ENCODE measurements at regions not wholly inside any gene's neighbourhood (a gene's known extent, or its start where the extent isn't known, plus 50 kb on each side); places are given as distances from the start of the nearest gene placed in this dataset.

- H3K27me3 ChIP-seq, result no peaks in the 10 kb centered on the region
- H3K4me1 ChIP-seq, result no peaks in the 10 kb centered on the region
- no peak overlapping the region for H3K27ac ChIP-seq
- DNase-seq (no peak), ATAC-seq (ENCODE audit: low FRiP score in 2 of 2) (peak in 1 of 2 donors; percentile 35)
- no peaks in the 10 kb centered on the region for H3K36me3 ChIP-seq
- TF ChIP-seq CTCF (IDR thresholded peaks at IDR 0.05), result no peak
- no peak for TF ChIP-seq POLR2A (IDR thresholded peaks at IDR 0.05)
- no peak for TF ChIP-seq EP300 (IDR thresholded peaks at IDR 0.05)
- no peak for TF ChIP-seq POLR2AphosphoS5 (IDR thresholded peaks at IDR 0.05)
- H3K4me3 ChIP-seq, result no peak overlapping the region
- H3K9me3 ChIP-seq, result no peaks in the 10 kb centered on the region
- 23 to 29% methylated on average over 4 of the region's 4 CpGs for WGBS, 2 donors
Observed at GRCh38 chr5:23740029-23740428, 232.6 kb downstream of the PRDM9 start.

- no peak for ATAC-seq (ENCODE audit: low FRiP score in 2 of 2)
Observed at GRCh38 chr5:23742701-23743100, 235.3 kb downstream of the PRDM9 start.

DNA sequence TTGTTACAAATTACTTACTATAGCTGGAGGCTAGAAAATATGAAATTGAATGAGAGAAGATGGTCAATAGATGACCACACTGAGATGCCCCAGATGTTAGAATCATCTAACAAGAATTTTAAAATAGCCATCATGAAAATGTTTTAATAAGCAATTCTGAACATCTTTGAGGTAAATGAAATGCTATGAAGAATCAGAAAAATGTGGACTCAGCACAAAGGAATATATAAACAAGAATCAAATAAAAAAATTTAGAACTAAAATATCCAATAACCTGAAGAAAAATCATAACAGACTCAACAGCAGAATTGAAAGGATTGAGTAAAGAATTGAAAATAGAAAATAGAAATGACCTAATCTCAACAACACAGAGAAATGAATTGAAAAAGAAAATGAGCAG, 248.5 kb downstream of the PRDM9 start:
- Histone ChIP-seq H3K9me3 (no peaks in the 10 kb centered on the region), H3K27me3 (no peaks in the 10 kb centered on the region), H3K4me3 (no peak overlapping the region), H3K27ac (no peak overlapping the region), H3K4me1 (no peaks in the 10 kb centered on the region), H3K36me3 (no peaks in the 10 kb centered on the region)
- DNase-seq (no peak), ATAC-seq (ENCODE audit: low FRiP score in 2 of 2) (no peak)
- TF ChIP-seq EP300 (IDR thresholded peaks at IDR 0.05), result no peak
- TF ChIP-seq CTCF (IDR thresholded peaks at IDR 0.05), result no peak
- TF ChIP-seq POLR2A (IDR thresholded peaks at IDR 0.05), result no peak
- no peak for TF ChIP-seq POLR2AphosphoS5 (IDR thresholded peaks at IDR 0.05)

More at GRCh38 chr5:23742701-23743100, 235.3 kb downstream of the PRDM9 start:
- no peak for DNase-seq
- no peak overlapping the region for H3K27ac ChIP-seq
- H3K4me1 ChIP-seq, result no peaks in the 10 kb centered on the region
- no peaks in the 10 kb centered on the region for H3K27me3 ChIP-seq
- TF ChIP-seq CTCF (IDR thresholded peaks at IDR 0.05), result no peak
- TF ChIP-seq POLR2AphosphoS5 (IDR thresholded peaks at IDR 0.05), result no peak
- no peak for TF ChIP-seq POLR2A (IDR thresholded peaks at IDR 0.05)
- no peak for TF ChIP-seq EP300 (IDR thresholded peaks at IDR 0.05)
- no peaks in the 10 kb centered on the region for H3K36me3 ChIP-seq
- no peaks in the 10 kb centered on the region for H3K9me3 ChIP-seq
- no peak overlapping the region for H3K4me3 ChIP-seq

- DNase-seq (no peak), ATAC-seq (ENCODE audit: low FRiP score in 2 of 2) (no peak)
- 83 to 89% methylated on average over 3 of the region's 3 CpGs for WGBS, 2 donors
- Histone ChIP-seq H3K4me3 (no peak overlapping the region), H3K27me3 (no peaks in the 10 kb centered on the region), H3K27ac (no peak overlapping the region), H3K9me3 (no peaks in the 10 kb centered on the region), H3K36me3 (no peaks in the 10 kb centered on the region), H3K4me1 (no peaks in the 10 kb centered on the region)
- no peak for TF ChIP-seq EP300 (IDR thresholded peaks at IDR 0.05)
- TF ChIP-seq POLR2A (IDR thresholded peaks at IDR 0.05), result no peak
- TF ChIP-seq CTCF (IDR thresholded peaks at IDR 0.05), result no peak
- TF ChIP-seq POLR2AphosphoS5 (IDR thresholded peaks at IDR 0.05), result no peak
Observed at GRCh38 chr5:23756779-23757178, 249.4 kb downstream of the PRDM9 start.

DNA sequence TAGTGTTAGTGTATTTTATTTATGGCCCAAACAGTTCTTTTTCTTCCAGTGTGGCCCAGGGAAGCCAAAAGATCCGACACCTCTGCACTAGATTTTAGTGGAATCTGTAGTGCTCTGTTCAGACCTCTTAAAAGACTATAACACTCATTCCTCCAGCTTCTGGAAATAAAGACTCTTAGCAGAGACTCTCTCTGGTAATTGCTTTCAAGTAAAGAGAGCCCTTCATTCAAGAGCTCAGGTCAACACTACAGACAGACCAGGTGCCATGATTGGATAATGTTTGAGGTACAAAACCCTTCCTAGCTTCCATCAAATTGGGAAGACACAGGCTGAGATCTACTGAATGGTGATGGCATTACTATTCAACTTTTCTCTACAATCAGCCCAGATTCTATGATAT, 255.8 kb downstream of the PRDM9 start:
- Histone ChIP-seq H3K9me3 (no peaks in the 10 kb centered on the region), H3K36me3 (no peaks in the 10 kb centered on the region), H3K27me3 (no peaks in the 10 kb centered on the region), H3K4me1 (no peaks in the 10 kb centered on the region), H3K27ac (no peak overlapping the region), H3K4me3 (no peak overlapping the region)
- ATAC-seq (ENCODE audit: low FRiP score in 2 of 2) (peak in 1 of 2 donors; percentile 53), DNase-seq (no peak)
- TF ChIP-seq POLR2AphosphoS5 (IDR thresholded peaks at IDR 0.05), result no peak
- TF ChIP-seq CTCF (IDR thresholded peaks at IDR 0.05), result no peak
- TF ChIP-seq EP300 (IDR thresholded peaks at IDR 0.05), result no peak
- no peak for TF ChIP-seq POLR2A (IDR thresholded peaks at IDR 0.05)
- 44 to 64% methylated on average over 1 of the region's 1 CpG for WGBS, 2 donors

All from upper lobe of left lung (tissue), 6 donors.